GM21723 (cell line): ENCODE measurements at regions not wholly inside any gene's neighbourhood (a gene's known extent, or its start where the extent isn't known, plus 50 kb on each side); places are given as distances from the start of the nearest gene placed in this dataset.

Experiments
- ATAC-seq: cut with Tn5 transposase; IDR thresholded peaks from one replicate; pipeline ENCODE4 v1.9.1; 2021; ENCODE audit warnings: mild to moderate bottlenecking, moderate library complexity; ENCODE audit not compliant: unreplicated experiment

DNA sequence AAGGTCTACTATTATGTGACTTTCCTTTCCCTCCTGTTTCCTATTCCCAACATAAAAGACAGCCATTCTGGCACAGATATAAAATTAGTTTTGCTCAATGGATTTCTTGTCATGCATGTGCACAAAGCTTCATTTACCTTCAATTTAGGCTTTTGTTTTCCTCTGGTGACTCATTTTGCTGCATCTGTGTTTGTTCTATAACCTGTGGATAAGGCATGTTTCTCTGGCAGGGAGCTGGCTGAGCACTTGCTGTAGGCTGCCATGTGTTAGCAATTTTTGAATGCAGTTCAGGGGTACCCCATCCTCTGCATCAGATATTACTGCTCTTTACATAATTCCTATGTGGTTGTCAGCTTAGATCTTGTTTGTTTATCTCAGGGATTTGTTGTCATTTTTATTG lies 202.8 kb upstream of the GRID2 start:
- ATAC-seq, result no peak

DNA sequence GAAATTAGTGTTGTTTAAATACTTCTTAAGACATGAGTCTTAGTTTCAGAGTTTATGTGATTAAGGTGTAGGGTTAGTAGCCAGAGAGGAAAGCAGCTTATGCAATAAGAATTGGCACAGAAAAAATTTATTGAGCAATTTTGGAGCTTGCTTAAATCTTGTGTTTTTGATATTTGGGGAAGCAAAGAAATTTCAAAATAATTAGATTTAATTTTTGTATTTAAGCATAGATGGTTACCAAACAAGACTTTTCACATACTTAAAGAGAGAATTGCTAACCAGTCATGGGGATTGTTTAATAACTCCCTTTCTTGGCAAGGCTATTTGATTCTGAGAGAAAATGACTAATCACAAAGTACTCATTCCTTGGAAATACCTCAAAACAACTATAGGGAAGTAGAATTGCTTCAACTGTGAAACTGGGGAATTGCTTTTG lies 202.0 kb upstream of the GRID2 start:
- no peak for ATAC-seq

DNA sequence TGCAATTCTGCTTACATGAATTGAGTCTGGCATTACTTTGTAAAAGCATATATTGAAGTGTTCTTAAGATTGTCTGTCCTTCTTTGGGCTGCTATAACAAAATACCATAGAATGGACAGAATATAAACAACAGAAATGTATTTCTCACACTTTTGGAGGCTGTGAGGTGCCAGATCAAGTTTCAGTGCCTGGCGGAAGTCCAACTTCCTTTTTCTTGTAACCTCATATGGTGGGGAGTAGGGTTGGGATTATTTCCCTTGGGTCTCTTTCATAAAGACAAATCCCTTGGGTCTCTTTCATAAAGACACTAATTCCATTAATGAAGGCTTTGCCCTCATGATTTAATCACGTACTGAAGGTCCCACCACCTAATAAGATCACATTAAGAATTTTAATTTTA lies 199.3 kb upstream of the GRID2 start:
- no peak for ATAC-seq

GRCh38 chr4:92106816-92107215 lies 196.9 kb upstream of the GRID2 start:
- ATAC-seq, result no peak

DNA sequence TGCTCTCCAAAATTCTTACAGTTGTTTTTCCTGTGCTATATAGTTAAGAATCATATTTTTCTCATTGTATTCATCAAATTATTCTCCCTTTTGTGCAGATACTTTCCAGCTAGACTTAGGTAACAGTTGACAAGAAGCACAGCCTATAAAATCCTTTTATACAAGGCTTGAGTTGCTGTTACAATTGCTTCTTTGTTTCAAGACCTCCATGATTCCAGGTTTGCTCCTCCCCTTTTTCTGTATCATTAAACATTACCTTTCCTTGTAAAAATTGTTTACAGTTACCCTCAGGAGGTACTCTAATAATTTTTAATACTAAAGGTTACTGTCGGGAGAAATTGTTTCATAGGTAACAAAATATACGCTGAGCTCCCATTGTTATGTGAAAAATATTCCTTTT lies 192.3 kb upstream of the GRID2 start:
- ATAC-seq, result no peak

- no peak for ATAC-seq
These were observed 191.0 kb upstream of the GRID2 start for GRCh38 chr4:92112805-92113204.

GRCh38 chr4:92120810-92121498 lies 182.8 kb upstream of the GRID2 start:
- no peak for ATAC-seq

DNA sequence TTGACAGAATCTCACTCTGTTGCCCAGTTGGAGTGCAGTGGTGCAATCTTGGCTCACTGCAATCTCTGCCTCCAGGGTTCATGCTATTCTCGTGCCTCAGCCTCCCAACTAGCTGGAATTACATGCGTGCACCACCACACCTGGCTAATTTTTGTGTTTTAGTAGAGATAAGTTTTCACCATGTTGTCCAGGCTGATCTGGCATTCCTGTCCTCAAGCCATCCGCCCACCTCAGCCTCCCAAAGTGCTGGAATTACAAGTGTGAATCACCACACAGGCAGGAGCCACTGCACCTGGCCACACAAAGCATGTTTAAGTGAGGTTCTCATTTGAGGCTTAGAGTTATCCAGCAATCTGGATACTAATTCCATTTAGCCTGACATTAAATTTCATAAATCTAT lies 180.9 kb upstream of the GRID2 start:
- ATAC-seq, result no peak

GRCh38 chr4:92128676-92129075 lies 175.1 kb upstream of the GRID2 start:
- ATAC-seq, result no peak

- ATAC-seq, result no peak
These were observed 174.3 kb upstream of the GRID2 start for GRCh38 chr4:92129408-92129994.

- no peak for ATAC-seq
These were observed 167.3 kb upstream of the GRID2 start for GRCh38 chr4:92136434-92136833.

- no peak for ATAC-seq
These were observed 140.4 kb upstream of the GRID2 start for GRCh38 chr4:92163348-92163747.

DNA sequence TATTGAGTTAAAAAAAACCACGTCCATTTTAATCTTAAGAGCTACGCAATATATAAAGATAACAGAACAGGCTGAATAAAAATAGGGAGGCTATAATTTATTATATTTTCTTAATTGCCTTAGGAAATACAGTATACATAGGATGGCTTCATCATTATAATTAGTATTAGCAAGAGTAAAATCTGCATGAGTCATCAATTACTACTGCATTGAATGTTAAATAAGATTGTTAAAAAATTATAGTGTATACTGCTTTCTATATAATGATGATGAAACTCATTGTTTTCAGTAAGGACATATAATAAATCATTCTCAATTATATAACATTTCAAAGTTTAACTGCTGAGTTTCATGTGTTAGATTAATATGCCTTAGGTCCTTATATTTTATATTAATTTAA lies 133.4 kb upstream of the GRID2 start:
- ATAC-seq, result no peak

GRCh38 chr4:92172203-92172602 lies 131.6 kb upstream of the GRID2 start:
- ATAC-seq, result no peak

DNA sequence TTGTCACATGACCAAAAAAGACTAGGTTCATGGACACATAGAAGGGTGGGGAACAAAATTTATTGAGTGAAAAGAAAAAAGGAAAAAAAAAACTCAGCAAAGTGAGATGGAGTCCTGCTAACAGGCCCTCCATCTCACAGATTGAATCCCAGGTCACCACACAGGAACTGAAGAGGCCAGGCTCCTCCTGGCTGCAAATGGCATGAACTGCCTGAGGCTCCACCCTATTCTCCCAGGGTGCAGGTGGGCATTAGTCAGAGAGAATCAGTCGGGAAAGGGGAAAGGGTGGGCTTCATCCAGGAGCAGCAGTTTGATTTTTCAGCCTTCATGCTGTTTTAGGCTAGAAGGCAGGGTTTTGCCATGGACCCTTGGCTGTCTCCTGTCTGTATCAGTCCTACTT lies 128.5 kb upstream of the GRID2 start:
- ATAC-seq, result no peak

DNA sequence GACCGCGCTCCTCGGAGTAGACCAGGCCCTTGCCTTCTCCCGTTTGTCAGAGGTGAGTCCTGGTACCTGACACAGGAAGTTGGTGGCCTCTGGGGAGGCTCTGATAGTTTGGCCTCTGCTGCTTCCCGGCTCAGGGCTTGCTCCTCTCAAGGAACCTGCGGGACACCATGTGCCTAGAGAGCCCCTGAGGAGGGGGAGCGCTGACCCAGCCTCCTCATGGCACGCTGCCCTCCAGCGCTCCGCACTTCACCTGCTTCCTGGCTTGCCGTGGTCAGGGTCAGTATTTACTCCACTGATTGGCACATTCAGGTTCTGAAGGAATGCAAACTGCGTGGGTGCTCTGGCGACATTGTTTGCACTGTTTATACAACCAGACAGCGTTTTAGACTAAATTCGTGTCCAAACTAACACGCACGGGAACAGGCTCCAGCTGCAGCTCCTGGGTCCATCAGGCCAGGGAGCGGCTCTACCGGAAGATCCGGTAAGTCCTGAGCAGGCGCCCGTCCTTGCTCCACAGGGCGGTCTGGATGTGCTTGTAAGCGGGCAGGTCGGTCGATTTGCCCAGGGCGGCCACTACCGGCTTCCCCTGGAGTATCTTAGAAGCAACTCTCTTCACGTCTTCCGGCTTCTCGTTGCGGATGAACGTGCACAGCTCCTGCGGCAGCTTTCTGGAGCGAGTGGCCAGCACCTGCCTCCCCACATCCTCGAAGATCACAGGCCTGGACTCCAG lies 121.6 kb upstream of the GRID2 start:
- no peak for ATAC-seq

- ATAC-seq, result no peak
These were observed 120.9 kb upstream of the GRID2 start for GRCh38 chr4:92182736-92183407.

DNA sequence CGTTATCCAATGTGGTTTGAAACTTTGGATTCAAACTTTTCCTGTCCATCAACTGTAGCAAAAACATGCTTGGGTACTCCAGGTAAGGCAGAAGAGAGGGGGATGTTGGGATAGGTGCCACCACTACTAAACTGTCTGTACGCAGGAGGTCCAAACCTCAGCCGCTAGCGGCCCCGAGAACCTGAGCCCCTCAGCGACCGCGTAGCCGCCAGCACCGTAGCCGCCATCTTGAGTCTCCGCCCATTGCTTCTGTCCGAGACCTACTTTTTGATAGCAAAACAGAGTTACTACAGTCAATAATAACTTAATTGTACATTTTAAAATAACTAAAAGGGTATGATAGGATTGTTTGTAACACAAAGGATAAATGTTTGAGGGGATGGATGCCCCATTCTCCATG lies 119.9 kb upstream of the GRID2 start:
- ATAC-seq, result no peak

- no peak for ATAC-seq
These were observed 119.2 kb upstream of the GRID2 start for GRCh38 chr4:92184566-92184965.

- ATAC-seq, result no peak
These were observed 117.5 kb upstream of the GRID2 start for GRCh38 chr4:92186239-92186638.

- no peak for ATAC-seq
These were observed 114.6 kb upstream of the GRID2 start for GRCh38 chr4:92189146-92189545.

GRCh38 chr4:92198711-92199110 lies 105.1 kb upstream of the GRID2 start:
- ATAC-seq, result no peak
